ENCODE measurements at regions not wholly inside any gene's neighbourhood (a gene's known extent, or its start where the extent isn't known, plus 50 kb on each side); places are given as distances from the start of the nearest gene placed in this dataset.
A peak's percentile ranks its signal among the peaks of the same experiment; 100 is the strongest.

- Histone ChIP-seq H3K27ac (no peak overlapping the region), H3K9me3 (no peaks in the 10 kb centered on the region), H3K4me1 (peaks cover 0 to 5% (median 5%) of the 10 kb centered on the region in 4 donors), H3K4me3 (no peak overlapping the region), H3K27me3 (no peaks in the 10 kb centered on the region), H3K36me3 (no peaks in the 10 kb centered on the region)
- no peak for TF ChIP-seq CTCF (IDR thresholded peaks at IDR 0.05)
- TF ChIP-seq POLR2AphosphoS5 (IDR thresholded peaks at IDR 0.05): no peak
- TF ChIP-seq EP300 (IDR thresholded peaks at IDR 0.05): no peak
- no peak for TF ChIP-seq POLR2A (IDR thresholded peaks at IDR 0.05)
- 72 to 86% methylated on average over 16 to 24 of the region's 24 CpGs for WGBS, 2 donors
- no peak for DNase-seq
- no peak for ATAC-seq (ENCODE audit: low FRiP score in 2 of 2)
Observed at GRCh38 chr6:168155821-168156741, 77.1 kb upstream of the FRMD1 start.

DNA sequence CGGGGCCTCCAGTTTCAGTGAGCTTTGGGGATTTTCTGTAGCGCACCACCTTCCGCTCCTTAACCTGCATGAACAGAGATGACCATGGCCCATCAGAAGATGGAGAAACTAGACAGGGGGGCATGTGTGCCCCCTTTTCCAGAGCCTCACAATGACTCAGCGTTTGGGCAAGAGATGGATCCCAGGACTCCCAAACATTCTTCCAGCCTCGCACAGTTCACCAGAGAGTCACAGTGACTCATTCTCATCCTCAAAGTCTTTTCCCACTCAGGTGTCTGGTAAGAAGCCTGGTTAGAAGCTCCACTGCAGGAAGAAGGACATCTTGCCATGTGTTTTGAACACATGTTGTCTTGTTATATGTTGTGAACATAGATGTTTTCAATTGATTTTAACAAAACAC, 76.2 kb upstream of the FRMD1 start:
- no peak for TF ChIP-seq EP300 (IDR thresholded peaks at IDR 0.05)
- TF ChIP-seq POLR2A (IDR thresholded peaks at IDR 0.05): no peak
- TF ChIP-seq POLR2AphosphoS5 (IDR thresholded peaks at IDR 0.05): no peak
- 74 to 87% methylated on average over 5 of the region's 5 CpGs for WGBS, 2 donors

DNA sequence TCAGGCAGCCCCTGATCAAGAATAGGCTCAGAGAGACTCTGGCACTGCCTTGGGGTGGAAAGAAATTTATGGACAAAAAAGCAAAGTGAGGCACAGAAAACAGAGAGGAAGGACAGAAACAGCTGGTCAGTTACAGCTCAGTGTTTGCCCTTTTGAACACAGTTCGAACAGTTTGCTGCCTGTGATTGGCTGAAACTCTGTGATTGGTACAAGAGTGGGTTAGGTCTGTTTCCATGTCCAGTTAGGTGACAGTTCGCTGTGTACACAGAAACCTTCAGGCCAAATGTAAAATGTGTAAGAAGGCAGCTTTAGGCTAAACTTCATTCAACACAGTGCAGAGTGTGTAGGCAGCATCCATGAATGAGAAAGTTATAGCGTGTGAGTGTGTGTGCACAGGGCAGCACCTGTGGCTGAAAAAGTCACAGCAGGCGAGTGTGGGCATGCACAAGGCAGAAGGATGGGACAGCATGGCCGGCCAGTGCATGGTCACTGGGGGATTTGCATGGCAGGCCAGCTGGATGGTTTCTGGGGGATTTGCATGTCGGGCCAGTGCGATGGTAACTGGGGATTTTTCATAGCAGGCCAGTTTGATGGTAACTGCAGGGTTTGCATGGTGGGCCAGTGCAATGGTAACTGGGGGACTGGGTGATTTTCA, 75.4 kb upstream of the FRMD1 start:
- DNase-seq (no peak), ATAC-seq (ENCODE audit: low FRiP score in 2 of 2) (no peak)
- Histone ChIP-seq H3K27ac (no peak overlapping the region), H3K36me3 (no peaks in the 10 kb centered on the region), H3K4me3 (no peak overlapping the region), H3K27me3 (no peaks in the 10 kb centered on the region), H3K4me1 (peaks cover 0 to 5% (median 5%) of the 10 kb centered on the region in 4 donors), H3K9me3 (no peaks in the 10 kb centered on the region)
- WGBS, 2 donors: 61 to 86% methylated on average over 7 of the region's 7 CpGs
- TF ChIP-seq POLR2A (IDR thresholded peaks at IDR 0.05) (peak in 1 of 4 donors; percentile 6), POLR2AphosphoS5 (IDR thresholded peaks at IDR 0.05) (no peak), CTCF (IDR thresholded peaks at IDR 0.05) (no peak), EP300 (IDR thresholded peaks at IDR 0.05) (no peak)

More for the DNA sequence above, 76.2 kb upstream of the FRMD1 start:
- Histone ChIP-seq H3K27me3 (no peaks in the 10 kb centered on the region), H3K4me1 (peaks cover 0 to 5% (median 5%) of the 10 kb centered on the region in 4 donors), H3K9me3 (no peaks in the 10 kb centered on the region), H3K27ac (no peak overlapping the region), H3K36me3 (no peaks in the 10 kb centered on the region), H3K4me3 (no peak overlapping the region)
- ATAC-seq (ENCODE audit: low FRiP score in 2 of 2) (no peak), DNase-seq (no peak)

GRCh38 chr6:168153553-168153952, 74.5 kb upstream of the FRMD1 start:
- Histone ChIP-seq H3K36me3 (no peaks in the 10 kb centered on the region), H3K27ac (no peak overlapping the region), H3K9me3 (no peaks in the 10 kb centered on the region), H3K4me3 (no peak overlapping the region), H3K27me3 (no peaks in the 10 kb centered on the region), H3K4me1 (peaks cover 0 to 5% (median 4%) of the 10 kb centered on the region in 4 donors)
- WGBS, 2 donors: 79 to 92% methylated on average over 11 of the region's 11 CpGs
- ATAC-seq (ENCODE audit: low FRiP score in 2 of 2) (no peak), DNase-seq (no peak)
- no peak for TF ChIP-seq CTCF (IDR thresholded peaks at IDR 0.05)
- TF ChIP-seq EP300 (IDR thresholded peaks at IDR 0.05): no peak
- TF ChIP-seq POLR2A (IDR thresholded peaks at IDR 0.05): no peak
- no peak for TF ChIP-seq POLR2AphosphoS5 (IDR thresholded peaks at IDR 0.05)

DNA sequence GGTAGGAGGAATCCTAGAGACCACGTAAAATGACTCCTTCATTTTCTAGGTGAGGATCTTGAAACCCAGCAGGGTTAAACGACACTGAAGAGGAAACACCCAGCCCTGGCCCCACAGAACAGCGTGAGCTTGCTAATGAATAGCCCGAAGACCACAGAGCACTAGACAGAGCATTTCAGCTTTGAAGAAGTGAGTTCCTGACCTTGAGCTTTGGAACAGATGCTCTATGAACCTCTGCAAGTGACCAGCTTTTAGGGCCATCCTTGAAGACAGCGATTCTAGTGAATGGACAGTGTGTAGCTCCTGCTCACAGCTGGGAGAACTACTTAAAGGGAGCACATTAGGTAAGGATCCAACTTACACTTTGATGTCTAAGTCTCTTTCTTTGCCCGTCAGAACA, 74.0 kb upstream of the FRMD1 start:
- peaks cover 0 to 5% (median 0%) of the 10 kb centered on the region in 4 donors for H3K4me1 ChIP-seq
- TF ChIP-seq CTCF (IDR thresholded peaks at IDR 0.05): no peak
- no peak for TF ChIP-seq POLR2A (IDR thresholded peaks at IDR 0.05)
- no peak for TF ChIP-seq EP300 (IDR thresholded peaks at IDR 0.05)
- no peak for TF ChIP-seq POLR2AphosphoS5 (IDR thresholded peaks at IDR 0.05)
- H3K27ac ChIP-seq: no peak overlapping the region
- H3K4me3 ChIP-seq: no peak overlapping the region
- 56 to 61% methylated on average over 6 of the region's 6 CpGs for WGBS, 2 donors
- H3K27me3 ChIP-seq: no peaks in the 10 kb centered on the region
- H3K36me3 ChIP-seq: no peaks in the 10 kb centered on the region
- no peak for DNase-seq
- no peak for ATAC-seq (ENCODE audit: low FRiP score in 2 of 2)
- no peaks in the 10 kb centered on the region for H3K9me3 ChIP-seq
